ENCODE measurements at regions not wholly inside any gene's neighbourhood (a gene's known extent, or its start where the extent isn't known, plus 50 kb on each side); places are given as distances from the start of the nearest gene placed in this dataset.

GRCh38 chr6:153790048-153790447 lies 249.0 kb upstream of the OPRM1 start:
- FAIRE-seq (no peak), DNase-seq (ENCODE audit: low read depth in 1 of 2, low spot score in 2 of 2) (no peak)
- no peak overlapping the region for H2AK5ac ChIP-seq (ENCODE audit: low read depth, low read length)
- H3K4me2 ChIP-seq (ENCODE audit: insufficient read depth in 1 of 2, low read depth in 2 of 2, low read length in 2 of 2), result no peak overlapping the region
- TF ChIP-seq RAD21 (IDR thresholded peaks at IDR 0.05 in 1 of 2, conservative IDR thresholded peaks at IDR 0.05 in 1 of 2; ENCODE audit: low read depth in 2 of 2, low read length in 2 of 2) (peak in 1 of 2 experiments; percentile 19; a peak in 1 of 4 replicates), FOSL1 (IDR thresholded peaks at IDR 0.05; ENCODE audit: insufficient read depth, low read depth, low read length) (no peak), RNF2 (IDR thresholded peaks at IDR 0.05; ENCODE audit: borderline replicate concordance, low read depth, low read length, missing control alignments, poor library complexity, severe bottlenecking) (no peak)
- TF ChIP-seq, protein P1, sequence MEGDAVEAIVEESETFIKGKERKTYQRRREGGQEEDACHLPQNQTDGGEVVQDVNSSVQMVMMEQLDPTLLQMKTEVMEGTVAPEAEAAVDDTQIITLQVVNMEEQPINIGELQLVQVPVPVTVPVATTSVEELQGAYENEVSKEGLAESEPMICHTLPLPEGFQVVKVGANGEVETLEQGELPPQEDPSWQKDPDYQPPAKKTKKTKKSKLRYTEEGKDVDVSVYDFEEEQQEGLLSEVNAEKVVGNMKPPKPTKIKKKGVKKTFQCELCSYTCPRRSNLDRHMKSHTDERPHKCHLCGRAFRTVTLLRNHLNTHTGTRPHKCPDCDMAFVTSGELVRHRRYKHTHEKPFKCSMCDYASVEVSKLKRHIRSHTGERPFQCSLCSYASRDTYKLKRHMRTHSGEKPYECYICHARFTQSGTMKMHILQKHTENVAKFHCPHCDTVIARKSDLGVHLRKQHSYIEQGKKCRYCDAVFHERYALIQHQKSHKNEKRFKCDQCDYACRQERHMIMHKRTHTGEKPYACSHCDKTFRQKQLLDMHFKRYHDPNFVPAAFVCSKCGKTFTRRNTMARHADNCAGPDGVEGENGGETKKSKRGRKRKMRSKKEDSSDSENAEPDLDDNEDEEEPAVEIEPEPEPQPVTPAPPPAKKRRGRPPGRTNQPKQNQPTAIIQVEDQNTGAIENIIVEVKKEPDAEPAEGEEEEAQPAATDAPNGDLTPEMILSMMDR (IDR thresholded peaks at IDR 0.05; ENCODE audit: control extremely low read depth in 1 of 3, insufficient read depth in 1 of 3, low read depth in 1 of 3, low read length in 3 of 3), result peak; percentile 12 to 25 (median 20); a peak in 3 of 4 replicates
- H3K4me1 ChIP-seq (replicated peaks in 1 of 4; ENCODE audit: control insufficient read depth in 3 of 4, insufficient read depth in 4 of 4, low read length in 3 of 4), result no peaks in the 10 kb centered on the region
- no peak overlapping the region for H3K18ac ChIP-seq (ENCODE audit: extremely low read depth, low read length)
- no peak overlapping the region for H2BK5ac ChIP-seq (ENCODE audit: low read depth, low read length)
- H2BK20ac ChIP-seq (ENCODE audit: low read length), result no peak overlapping the region
- no peak overlapping the region for H3K56ac ChIP-seq (replicated peaks; ENCODE audit: insufficient read length, low read depth, low read length)
- H3K9me3 ChIP-seq (ENCODE audit: insufficient read depth in 2 of 2, low read depth in 1 of 2, low read length in 1 of 2), result no peaks in the 10 kb centered on the region
- ChIA-PET CTCF (ENCODE audit: partially characterized antibody) (interaction anchor here (0.7 to 3.0 kb wide), 8 partner anchors 10 to 257 kb away, joined by 3 to 10 read pairs (median 3); no protein-coding TSS in a partner anchor), POLR2A (ENCODE audit: partially characterized antibody) (no interaction called here)
- no peaks in the 10 kb centered on the region for H3K36me3 ChIP-seq (ENCODE audit: control insufficient read depth in 2 of 4, insufficient read depth in 4 of 4, low read length in 3 of 4)
- H2BK12ac ChIP-seq (ENCODE audit: low read depth, low read length), result no peak overlapping the region
- no peak overlapping the region for H3K4me3 ChIP-seq (ENCODE audit: extremely low read depth in 1 of 4, insufficient read depth in 2 of 4, low read depth in 3 of 4, low read length in 4 of 4)
- H3K9ac ChIP-seq (replicated peaks in 1 of 4; ENCODE audit: extremely low read depth in 1 of 4, low read depth in 3 of 4, low read length in 3 of 4), result no peak overlapping the region
- H3K23me2 ChIP-seq (ENCODE audit: low read depth, low read length), result no peaks in the 10 kb centered on the region
- H3K4ac ChIP-seq (replicated peaks; ENCODE audit: insufficient read length, low read depth, low read length), result no peak overlapping the region
- no peak overlapping the region for H4K8ac ChIP-seq (ENCODE audit: extremely low read depth, insufficient read depth, low read length)
- H3K14ac ChIP-seq (ENCODE audit: insufficient read length), result no peak overlapping the region
- H4K5ac ChIP-seq (ENCODE audit: insufficient read length, low read depth, low read length), result no peak overlapping the region
- H3K27ac ChIP-seq (ENCODE audit: low read depth, low read length), result no peak overlapping the region
- H3K27me3 ChIP-seq (replicated peaks in 1 of 4; ENCODE audit: control insufficient read depth in 3 of 4, extremely low read depth in 1 of 4, insufficient read depth in 3 of 4, low read length in 3 of 4), result no peaks in the 10 kb centered on the region
- no peak overlapping the region for H4K91ac ChIP-seq (replicated peaks; ENCODE audit: insufficient read length, low read length)
- H2AFZ ChIP-seq (ENCODE audit: low read length), result no peak overlapping the region
- H3K79me2 ChIP-seq (ENCODE audit: control insufficient read depth in 1 of 2, insufficient read depth in 2 of 2, low read length in 2 of 2), result no peaks in the 10 kb centered on the region
- no peaks in the 10 kb centered on the region for H4K20me1 ChIP-seq (replicated peaks in 1 of 2; ENCODE audit: control insufficient read depth in 1 of 2, insufficient read depth in 2 of 2, low read length in 2 of 2)
- WGBS, 2 experiments (ENCODE audit: extremely low coverage in 1 of 2, insufficient coverage in 1 of 2, insufficient read length in 1 of 2, insufficient replicate concordance in 2 of 2, low coverage in 1 of 2, low lambda C conversion rate in 2 of 2, missing lambda C conversion rate in 1 of 2), result 93% methylated on average over 7 of the region's 7 CpGs; no CpG with 5 or more reads in 1 of the 2 experiments
- H3K23ac ChIP-seq (ENCODE audit: insufficient read length), result no peak overlapping the region
- H3K79me1 ChIP-seq (ENCODE audit: low read depth, low read length), result no peaks in the 10 kb centered on the region
- no peak overlapping the region for H2BK15ac ChIP-seq (ENCODE audit: low read length)
- no peak overlapping the region for H2BK120ac ChIP-seq (replicated peaks; ENCODE audit: low read depth, low read length)
